ENCODE measurements at regions not wholly inside any gene's neighbourhood (a gene's known extent, or its start where the extent isn't known, plus 50 kb on each side); places are given as distances from the start of the nearest gene placed in this dataset.

GRCh38 chr13:22707946-22708345 lies 472.8 kb upstream of the SGCG start:
- TF ChIP-seq POLR2A (IDR thresholded peaks at IDR 0.05) (no peak), CTCF (IDR thresholded peaks at IDR 0.05) (no peak)

Measured in lower leg skin (tissue), 3 donors.